ENCODE measurements at regions not wholly inside any gene's neighbourhood (a gene's known extent, or its start where the extent isn't known, plus 50 kb on each side); places are given as distances from the start of the nearest gene placed in this dataset.

- no peaks in the 10 kb centered on the region for H3K36me3 ChIP-seq (ENCODE audit: control insufficient read depth, insufficient read depth, low read length)
- H3K4me2 ChIP-seq (ENCODE audit: insufficient read depth, low read length) = no peak overlapping the region
- POLR2A ChIA-PET = no interaction called here
- no peaks in the 10 kb centered on the region for H4K20me1 ChIP-seq (replicated peaks; ENCODE audit: control insufficient read depth, insufficient read depth, low read length)
- DNase-seq (ENCODE audit: extremely low read depth in 1 of 4, low spot score in 3 of 4) = no peak
- H3K9ac ChIP-seq (ENCODE audit: insufficient read depth in 1 of 2, low read depth in 2 of 2, low read length in 2 of 2) = no peak overlapping the region
- 0% methylated on average over 2 of the region's 2 CpGs for WGBS (ENCODE audit: insufficient coverage, low coverage, missing lambda C conversion rate)
- no peak for TF ChIP-seq PURB (CRISPR knock-in tag; IDR thresholded peaks at IDR 0.05; ENCODE audit: low read depth)
- TF ChIP-seq BRD4 (IDR thresholded peaks at IDR 0.05) = no peak
- no peak for TF ChIP-seq E4F1 (CRISPR knock-in tag; IDR thresholded peaks at IDR 0.05; ENCODE audit: borderline replicate concordance)
- no peak for TF ChIP-seq ZBTB9 (CRISPR knock-in tag; IDR thresholded peaks at IDR 0.05)
- TF ChIP-seq NCOR1 (IDR thresholded peaks at IDR 0.05) = no peak
- no peak for TF ChIP-seq MCM5 (IDR thresholded peaks at IDR 0.05; ENCODE audit: low read depth)
- no peak for TF ChIP-seq ZNF212 (CRISPR knock-in tag; IDR thresholded peaks at IDR 0.05)
- no peak for TF ChIP-seq ZNF695 (CRISPR knock-in tag; IDR thresholded peaks at IDR 0.05)
- TF ChIP-seq NFATC3 (IDR thresholded peaks at IDR 0.05) = no peak
- TF ChIP-seq MAFG (tag; conservative IDR thresholded peaks at IDR 0.05) = no peak
- TF ChIP-seq, protein P1, sequence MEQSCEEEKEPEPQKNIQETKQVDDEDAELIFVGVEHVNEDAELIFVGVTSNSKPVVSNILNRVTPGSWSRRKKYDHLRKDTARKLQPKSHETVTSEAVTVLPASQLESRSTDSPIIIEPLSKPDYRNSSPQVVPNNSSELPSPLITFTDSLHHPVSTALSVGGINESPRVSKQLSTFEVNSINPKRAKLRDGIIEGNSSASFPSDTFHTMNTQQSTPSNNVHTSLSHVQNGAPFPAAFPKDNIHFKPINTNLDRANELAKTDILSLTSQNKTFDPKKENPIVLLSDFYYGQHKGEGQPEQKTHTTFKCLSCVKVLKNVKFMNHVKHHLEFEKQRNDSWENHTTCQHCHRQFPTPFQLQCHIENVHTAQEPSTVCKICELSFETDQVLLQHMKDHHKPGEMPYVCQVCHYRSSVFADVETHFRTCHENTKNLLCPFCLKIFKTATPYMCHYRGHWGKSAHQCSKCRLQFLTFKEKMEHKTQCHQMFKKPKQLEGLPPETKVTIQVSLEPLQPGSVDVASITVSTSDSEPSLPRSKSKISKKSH (CRISPR knock-in tag; IDR thresholded peaks at IDR 0.05) = no peak
- no peak for TF ChIP-seq TEAD2 (tag; IDR thresholded peaks at IDR 0.05)
- no peak for TF ChIP-seq FOXJ3 (CRISPR knock-in tag; IDR thresholded peaks at IDR 0.05)
- TF ChIP-seq BMI1 (IDR thresholded peaks at IDR 0.05; ENCODE audit: low read length) = no peak
- TF ChIP-seq NR4A1 (CRISPR knock-in tag; IDR thresholded peaks at IDR 0.05) = no peak
- TF ChIP-seq NR4A1 (tag; IDR thresholded peaks at IDR 0.05) = no peak
- no peak for TF ChIP-seq MEF2D (tag; conservative IDR thresholded peaks at IDR 0.05; ENCODE audit: low read depth)
- no peak for TF ChIP-seq KLF13 (tag; IDR thresholded peaks at IDR 0.05; ENCODE audit: borderline replicate concordance, low read depth)
- no peak for TF ChIP-seq PPARD (CRISPR knock-in tag; IDR thresholded peaks at IDR 0.05)
- no peak for TF ChIP-seq RB1 (IDR thresholded peaks at IDR 0.05; ENCODE audit: low read depth)
- TF ChIP-seq MAFK (IDR thresholded peaks at IDR 0.05; ENCODE audit: low read length) = no peak
- no peaks in the 10 kb centered on the region for H3K9me1 ChIP-seq (ENCODE audit: control insufficient read depth, insufficient read depth, low read length)
- FAIRE-seq = no peak
- no peaks in the 10 kb centered on the region; the same call in 1 of the 2 replicates for H3K9me3 ChIP-seq (replicated peaks; ENCODE audit: control insufficient read depth, insufficient read depth, low read depth, low read length)
- ATAC-seq = no peak
- in situ Hi-C loops (cut with MboI) (no loop called here), intact Hi-C loops (cut with micrococcal nuclease) (no loop called here)
- CTCF ChIA-PET (ENCODE audit: low intra/inter-chr PET ratio) = no interaction called here
- no TSS peak for BruUV-seq (replicated peaks)
- no peaks in the 10 kb centered on the region for H3K4me1 ChIP-seq (replicated peaks in 1 of 2; ENCODE audit: control insufficient read depth in 2 of 2, insufficient read depth in 2 of 2, low read length in 2 of 2)
- no peaks in the 10 kb centered on the region for H3K79me2 ChIP-seq (ENCODE audit: control insufficient read depth, insufficient read depth, low read length)
- no peak overlapping the region for H3K4me3 ChIP-seq
- no peaks in the 10 kb centered on the region for H3K27me3 ChIP-seq (ENCODE audit: control insufficient read depth in 2 of 2, insufficient read depth in 2 of 2, low read length in 2 of 2)
- H2AFZ ChIP-seq (ENCODE audit: low read depth, low read length) = no peak overlapping the region
- no peak overlapping the region for H3K27ac ChIP-seq (ENCODE audit: extremely low read depth, low read depth, low read length)
Measured at GRCh38 chr3:27923349-27924068, 201.4 kb upstream of the EOMES start.

Measured in K562 (cell line).